IMR-90 (cell line): ENCODE measurements at regions not wholly inside any gene's neighbourhood (a gene's known extent, or its start where the extent isn't known, plus 50 kb on each side); places are given as distances from the start of the nearest gene placed in this dataset.

Experiments used
- ATAC-seq: fragments of 200-7000 bp; cut with Tn5 transposase; 2 replicates; pipeline ENCODE4 v1.9.1; 2020; ENCODE audit warnings: low read depth, mild to moderate bottlenecking, moderate library complexity
- BruUV-seq: library from RNA; stranded (reverse); fragments of 400-500 nt; replicated peaks from 2 replicates; lab custom pipeline; 2021; lab: Mats Ljungman, UMichigan
- CTCF ChIA-PET: fragments of 300-600 bp; formaldehyde crosslinking; extraction: SDS; loops from one replicate; lab custom pipeline; 2021; ENCODE audit warnings: antibody characterized with exemption; lab: Yijun Ruan, JAX
- POLR2A ChIA-PET: fragments of 300-600 bp; sonication (Branson Sonifier 250); formaldehyde crosslinking; loops from one replicate; lab custom pipeline; 2022; ENCODE audit warnings: antibody characterized with exemption; ENCODE audit not compliant: unreplicated experiment; lab: Charles Lee
- DNase-seq: peaks from one replicate; pipeline ENCODE4 v3.0.0; 2013
- H2AFZ ChIP-seq: replicated peaks from 2 replicates; pipeline ENCODE3; 2013; ENCODE audit warnings: low read length, mild to moderate bottlenecking; ENCODE audit not compliant: poor library complexity
- H2AK5ac ChIP-seq: 2 replicates; pipeline ENCODE4 v1.6.1; 2013; ENCODE audit warnings: low read depth, low read length, inconsistent platforms
- H2AK9ac ChIP-seq: replicated peaks from 2 replicates; pipeline ENCODE3; 2013; ENCODE audit warnings: mild to moderate bottlenecking, low read depth, low read length, moderate library complexity; ENCODE audit not compliant: poor library complexity
- H2BK120ac ChIP-seq: 2 replicates; pipeline ENCODE4 v1.6.1; 2013; ENCODE audit warnings: low read depth, low read length, inconsistent platforms
- H2BK15ac ChIP-seq: 3 replicates; pipeline ENCODE4 v1.6.1; 2013; ENCODE audit warnings: low read depth, low read length, inconsistent platforms
- H2BK20ac ChIP-seq: 2 replicates; pipeline ENCODE4 v1.6.1; 2013; ENCODE audit warnings: low read depth, mild to moderate bottlenecking, inconsistent platforms, low read length, moderate library complexity
- H2BK5ac ChIP-seq: 2 replicates; pipeline ENCODE4 v1.6.1; 2013; ENCODE audit warnings: mild to moderate bottlenecking, low read depth, low read length, inconsistent platforms; ENCODE audit not compliant: poor library complexity, severe bottlenecking
- H3K14ac ChIP-seq: replicated peaks from 2 replicates; pipeline ENCODE4 v1.6.1; 2013; ENCODE audit warnings: low read depth, low read length, inconsistent platforms
- H3K18ac ChIP-seq: 2 replicates; pipeline ENCODE4 v1.6.1; 2013; ENCODE audit warnings: low read depth, low read length, control low read depth
- H3K23ac ChIP-seq: 2 replicates; pipeline ENCODE4 v1.6.1; 2013; ENCODE audit warnings: low read depth, low read length, inconsistent platforms
- H3K27ac ChIP-seq: 2 replicates; pipeline ENCODE4 v1.5.1; 2013; ENCODE audit warnings: mild to moderate bottlenecking, control low read depth, low read length; ENCODE audit not compliant: insufficient read depth
- H3K27me3 ChIP-seq: 2 replicates; pipeline ENCODE4 v1.6.1; 2013; ENCODE audit warnings: low read length; ENCODE audit not compliant: control insufficient read depth, insufficient read depth
- H3K36me3 ChIP-seq: 2 replicates; pipeline ENCODE4 v1.6.1; 2013; ENCODE audit warnings: low read length, mixed read lengths; ENCODE audit not compliant: control insufficient read depth, insufficient read depth
- H3K4ac ChIP-seq: 2 replicates; pipeline ENCODE4 v1.6.1; 2013; ENCODE audit warnings: low read depth, low read length, inconsistent platforms
- H3K4me1 ChIP-seq: 2 replicates; pipeline ENCODE4 v1.6.1; 2013; ENCODE audit warnings: low read length, mixed read lengths; ENCODE audit not compliant: control insufficient read depth, insufficient read depth
- H3K4me2 ChIP-seq: 2 replicates; pipeline ENCODE4 v1.6.1; 2013; ENCODE audit warnings: low read depth, mild to moderate bottlenecking, control low read depth, low read length, moderate library complexity
- H3K4me3 ChIP-seq: 2 replicates; pipeline ENCODE4 v1.5.1; 2013; ENCODE audit warnings: low read depth, mild to moderate bottlenecking, control low read depth, low read length, moderate library complexity; ENCODE audit not compliant: insufficient read depth
- H3K56ac ChIP-seq: 2 replicates; pipeline ENCODE4 v1.6.1; 2013; ENCODE audit warnings: low read length, inconsistent platforms; ENCODE audit not compliant: insufficient read depth; ENCODE audit errors: extremely low read depth
- H3K79me1 ChIP-seq, 2 experiments: 2 replicates each; pipeline ENCODE4 v1.6.1; 2013; ENCODE audit warnings: low read length in 2 of 2, inconsistent platforms in 1 of 2, low read depth in 1 of 2
- H3K9ac ChIP-seq: 2 replicates; pipeline ENCODE4 v1.6.1; 2013; ENCODE audit warnings: low read depth, low read length, control low read depth
- H3K9me1 ChIP-seq: 2 replicates; pipeline ENCODE4 v1.6.1; 2013; ENCODE audit warnings: low read length, inconsistent platforms; ENCODE audit not compliant: insufficient read depth
- H3K9me3 ChIP-seq: 2 replicates; pipeline ENCODE4 v1.6.1; 2013; ENCODE audit warnings: low read length; ENCODE audit not compliant: control insufficient read depth, insufficient read depth
- H4K20me1 ChIP-seq: 2 replicates; pipeline ENCODE4 v1.6.1; 2013; ENCODE audit warnings: low read length, inconsistent platforms; ENCODE audit not compliant: insufficient read depth
- H4K5ac ChIP-seq: 2 replicates; pipeline ENCODE4 v1.6.1; 2013; ENCODE audit warnings: mild to moderate bottlenecking, low read depth, low read length, control low read depth
- H4K8ac ChIP-seq, 2 experiments: 2 replicates each; pipeline ENCODE4 v1.6.1; 2013; ENCODE audit warnings: low read depth in 2 of 2, low read length in 2 of 2, control low read depth in 1 of 2, inconsistent platforms in 1 of 2
- H4K91ac ChIP-seq: 2 replicates; pipeline ENCODE4 v1.6.1; 2013; ENCODE audit warnings: low read depth, low read length, inconsistent platforms; ENCODE audit not compliant: insufficient read depth
- CEBPB ChIP-seq: IDR thresholded peaks from 2 replicates; pipeline ENCODE4 v1.6.1; 2012; ENCODE audit warnings: low read depth, low read length, improper control_type of control experiment
- MAZ ChIP-seq: IDR thresholded peaks from 2 replicates; pipeline ENCODE4 v1.6.1; 2012; ENCODE audit warnings: low read depth, mild to moderate bottlenecking, low read length, improper control_type of control experiment, moderate library complexity, borderline replicate concordance
- WGBS, 2 experiments: methylation state at CpG; one replicate each; pipeline versions ENCODE4 v1.1.5 to v1.1.7; 2013; ENCODE audit warnings: missing lambda C conversion rate in 2 of 2; ENCODE audit not compliant: insufficient read length in 1 of 2; ENCODE audit errors: extremely low coverage in 2 of 2; 5-methylcytosine and 5-hydroxymethylcytosine counted together
- dilution Hi-C: fragments of 300-500 bp; cut with HindIII; formaldehyde crosslinking; loops from one replicate; pipeline ENCODE4 v1.14.3; 2018; ENCODE audit warnings: low sequenced_read_pairs; ENCODE audit not compliant: unreplicated experiment
- in situ Hi-C: fragments of 300-500 bp; cut with MboI; formaldehyde crosslinking; loops from 3 replicates; pipeline ENCODE4 v1.14.3; 2019; ENCODE audit warnings: low sequenced_read_pairs, inconsistent platforms, mixed read lengths
- intact Hi-C: fragments of 100-400 bp; cut with micrococcal nuclease; formaldehyde crosslinking; loops from 2 replicates; pipeline ENCODE4 v1.10.0; 2022

GRCh38 chr3:124607163-124607562, 123.1 kb upstream of the UMPS start:
- no peak overlapping the region for H2BK5ac ChIP-seq
- no peak overlapping the region for H3K4ac ChIP-seq
- H3K27me3 ChIP-seq, result peaks cover 26% of the 10 kb centered on the region
- POLR2A ChIA-PET, result no interaction called here
- H2AFZ ChIP-seq, result no peak overlapping the region
- H3K4me1 ChIP-seq, result peaks cover 2% of the 10 kb centered on the region; the same call in 1 of the 2 replicates
- no peaks in the 10 kb centered on the region for H4K20me1 ChIP-seq
- no peak overlapping the region for H3K18ac ChIP-seq
- in situ Hi-C loops, result no loop called here
- H3K14ac ChIP-seq, result no peak overlapping the region
- H2AK9ac ChIP-seq, result no peak overlapping the region
- no peak overlapping the region for H2BK15ac ChIP-seq
- ATAC-seq (peak; percentile 87), DNase-seq (peak; percentile 83)
- H3K9me1 ChIP-seq, result no peaks in the 10 kb centered on the region
- H3K9me3 ChIP-seq, result no peaks in the 10 kb centered on the region
- WGBS, 2 experiments, result no CpG with 5 or more reads among the region's 1 CpG
- TF ChIP-seq MAZ (no peak), CEBPB (peak; percentile 97)
- no peak overlapping the region for H3K27ac ChIP-seq
- CTCF ChIA-PET, result no interaction called here
- H3K36me3 ChIP-seq, result no peaks in the 10 kb centered on the region
- H3K79me1 ChIP-seq, result no peaks in the 10 kb centered on the region
- H4K91ac ChIP-seq, result no peak overlapping the region
- no peak overlapping the region for H3K23ac ChIP-seq
- no peak overlapping the region for H4K8ac ChIP-seq
- H3K56ac ChIP-seq, result no peak overlapping the region
- dilution Hi-C loops, result no loop called here
- H2BK20ac ChIP-seq, result no peak overlapping the region
- no TSS peak for BruUV-seq
- H3K9ac ChIP-seq, result no peak overlapping the region
- H3K4me2 ChIP-seq, result no peak overlapping the region; the same call in 1 of the 2 replicates
- no peak overlapping the region for H4K5ac ChIP-seq
- H2BK120ac ChIP-seq, result no peak overlapping the region
- no peak overlapping the region for H2AK5ac ChIP-seq
- H3K4me3 ChIP-seq, result no peak overlapping the region
- intact Hi-C loops, result no loop called here
